Stimulated activated CD8-positive, alpha-beta memory T cell treated with anti-CD3 and anti-CD28 coated beads, Interleukin-15, amount 100 ng/mL, for 48 hours (primary cell): ENCODE measurements at regions not wholly inside any gene's neighbourhood (a gene's known extent, or its start where the extent isn't known, plus 50 kb on each side); places are given as distances from the start of the nearest gene placed in this dataset.

ENCODE experiments used
- DNase-seq, 2 donors: peaks; one replicate each; pipeline ENCODE4 v3.0.0-alpha.2; 2020; ENCODE audit warnings: low read depth in 2 of 2

- no peak for DNase-seq
Observed at GRCh38 chr14:101103321-101103901, 199.9 kb upstream of the RTL1 start.

- no peak for DNase-seq
Observed at GRCh38 chr14:101104485-101104884, 201.0 kb upstream of the RTL1 start.

GRCh38 chr14:101105045-101105444, 201.5 kb upstream of the RTL1 start:
- DNase-seq = no peak

GRCh38 chr14:101108579-101109346, 205.2 kb upstream of the RTL1 start:
- DNase-seq = no peak

- no peak for DNase-seq
Observed at GRCh38 chr14:101109347-101109638, 205.8 kb upstream of the RTL1 start.

GRCh38 chr14:101109981-101110728, 206.6 kb upstream of the RTL1 start:
- no peak for DNase-seq

GRCh38 chr14:101110729-101111619, 207.5 kb upstream of the RTL1 start:
- DNase-seq = no peak

GRCh38 chr14:101111620-101112290, 208.2 kb upstream of the RTL1 start:
- DNase-seq = no peak

- no peak for DNase-seq
Observed at GRCh38 chr14:101112351-101113107, 209.0 kb upstream of the RTL1 start.

GRCh38 chr14:101113108-101113612, 209.6 kb upstream of the RTL1 start:
- no peak for DNase-seq

- DNase-seq = no peak
Observed at GRCh38 chr14:101113835-101114725, 210.6 kb upstream of the RTL1 start.

- DNase-seq = no peak
Observed at GRCh38 chr14:101114726-101115515, 211.4 kb upstream of the RTL1 start.

- DNase-seq = no peak
Observed at GRCh38 chr14:101115652-101116051, 212.1 kb upstream of the RTL1 start.

GRCh38 chr14:101116065-101116464, 212.5 kb upstream of the RTL1 start:
- DNase-seq = no peak

GRCh38 chr14:101116486-101117130, 213.1 kb upstream of the RTL1 start:
- DNase-seq = no peak

- DNase-seq = no peak
Observed at GRCh38 chr14:101117543-101117942, 214.0 kb upstream of the RTL1 start.

GRCh38 chr14:101118233-101118632, 214.7 kb upstream of the RTL1 start:
- DNase-seq = no peak
